Glutamatergic neuron (in vitro differentiated cells): ENCODE measurements at regions not wholly inside any gene's neighbourhood (a gene's known extent, or its start where the extent isn't known, plus 50 kb on each side); places are given as distances from the start of the nearest gene placed in this dataset.
"Not testable (repeated sequence)": the region's sequence is repeated elsewhere in the genome, so short reads cannot be mapped to it uniquely, and the experiment has no call there.

Experiments used
- DNase-seq: peaks from one replicate; pipeline ENCODE4 v3.0.0; 2022
- H3K27ac Mint-ChIP-seq: one replicate; pipeline ENCODE4 v1.8.0; 2020; ENCODE audit warnings: mild to moderate bottlenecking, mixed read lengths, inconsistent platforms; ENCODE audit not compliant: unreplicated experiment
- H3K27me3 Mint-ChIP-seq: one replicate; pipeline ENCODE4 v1.8.0; 2020; ENCODE audit warnings: mild to moderate bottlenecking, moderate library complexity, mixed read lengths, inconsistent platforms; ENCODE audit not compliant: unreplicated experiment
- H3K36me3 Mint-ChIP-seq: one replicate; pipeline ENCODE4 v1.8.0; 2020; ENCODE audit warnings: mild to moderate bottlenecking, mixed read lengths, inconsistent platforms; ENCODE audit not compliant: unreplicated experiment
- H3K4me1 Mint-ChIP-seq: one replicate; pipeline ENCODE4 v1.8.0; 2020; ENCODE audit warnings: mild to moderate bottlenecking, low read depth, mixed read lengths, inconsistent platforms; ENCODE audit not compliant: unreplicated experiment
- H3K4me3 Mint-ChIP-seq: one replicate; pipeline ENCODE4 v1.8.0; 2020; ENCODE audit warnings: mild to moderate bottlenecking, mixed read lengths, inconsistent platforms; ENCODE audit not compliant: unreplicated experiment
- H3K9me3 Mint-ChIP-seq: one replicate; pipeline ENCODE4 v1.8.0; 2020; ENCODE audit warnings: mild to moderate bottlenecking, moderate library complexity, mixed read lengths, inconsistent platforms; ENCODE audit not compliant: unreplicated experiment
- CTCF ChIP-seq: fragments of 200-600 bp; sonication (generic); IDR thresholded peaks from one replicate; pipeline ENCODE4 v1.5.0; 2021; ENCODE audit not compliant: partially characterized antibody, unreplicated experiment

- peaks cover 2% of the 10 kb centered on the region for H3K27me3 Mint-ChIP-seq
- no peak for DNase-seq
- no peak overlapping the region for H3K4me3 Mint-ChIP-seq
- H3K36me3 Mint-ChIP-seq = no peaks in the 10 kb centered on the region
- no peak overlapping the region for H3K27ac Mint-ChIP-seq
- TF ChIP-seq CTCF = no peak
- no peaks in the 10 kb centered on the region for H3K4me1 Mint-ChIP-seq
- H3K9me3 Mint-ChIP-seq = peaks cover 1% of the 10 kb centered on the region
Observed at GRCh38 chr2:34147780-34148179, 548.7 kb upstream of the FAM98A start.

GRCh38 chr2:34143149-34143548 is 544.0 kb upstream of the FAM98A start:
- Mint-ChIP-seq H3K27ac (no peak overlapping the region), H3K4me3 (no peak overlapping the region), H3K36me3 (no peaks in the 10 kb centered on the region), H3K9me3 (no peaks in the 10 kb centered on the region), H3K4me1 (no peaks in the 10 kb centered on the region), H3K27me3 (no peaks in the 10 kb centered on the region)
- TF ChIP-seq CTCF = no peak
- DNase-seq = no peak

GRCh38 chr2:34142531-34143008 is 543.5 kb upstream of the FAM98A start:
- not testable (repeated sequence) for H3K36me3 Mint-ChIP-seq, H3K4me3 Mint-ChIP-seq, H3K27ac Mint-ChIP-seq, H3K4me1 Mint-ChIP-seq, DNase-seq, H3K27me3 Mint-ChIP-seq, H3K9me3 Mint-ChIP-seq

GRCh38 chr2:34133065-34133464 is 534.0 kb upstream of the FAM98A start:
- DNase-seq, H3K36me3 Mint-ChIP-seq, H3K27me3 Mint-ChIP-seq, H3K9me3 Mint-ChIP-seq, H3K27ac Mint-ChIP-seq, H3K4me1 Mint-ChIP-seq, H3K4me3 Mint-ChIP-seq: not testable (repeated sequence)

GRCh38 chr2:34126279-34126678 is 527.2 kb upstream of the FAM98A start:
- Mint-ChIP-seq H3K9me3 (peaks cover 2% of the 10 kb centered on the region), H3K4me1 (no peaks in the 10 kb centered on the region), H3K4me3 (no peak overlapping the region), H3K27ac (no peak overlapping the region), H3K36me3 (no peaks in the 10 kb centered on the region), H3K27me3 (no peaks in the 10 kb centered on the region)
- no peak for TF ChIP-seq CTCF
- no peak for DNase-seq

- Mint-ChIP-seq H3K9me3 (peaks cover 2% of the 10 kb centered on the region), H3K27ac (no peak overlapping the region), H3K4me1 (no peaks in the 10 kb centered on the region), H3K36me3 (no peaks in the 10 kb centered on the region), H3K4me3 (no peak overlapping the region), H3K27me3 (no peaks in the 10 kb centered on the region)
- TF ChIP-seq CTCF = no peak
- no peak for DNase-seq
Observed at GRCh38 chr2:34123996-34124785, 525.1 kb upstream of the FAM98A start.
